K562 (cell line): ENCODE measurements at regions not wholly inside any gene's neighbourhood (a gene's known extent, or its start where the extent isn't known, plus 50 kb on each side); places are given as distances from the start of the nearest gene placed in this dataset.

Experiments
- ATAC-seq: fragments of 200-7000 bp; cut with Tn5 transposase; 3 replicates; pipeline ENCODE4 v1.9.1; 2020; ENCODE audit warnings: moderate library complexity
- BruUV-seq: library from RNA; stranded (reverse); fragments of 400-500 nt; replicated peaks from 2 replicates; lab custom pipeline; 2021; lab: Mats Ljungman, UMichigan
- CTCF ChIA-PET: fragments of 300-600 bp; formaldehyde crosslinking; extraction: SDS; loops from one replicate; lab custom pipeline; 2021; ENCODE audit warnings: low intra/inter-chr PET ratio; lab: Yijun Ruan, JAX
- POLR2A ChIA-PET: fragments of 300-600, 350-650 bp; sonication (Branson Sonifier 250); formaldehyde crosslinking; extraction: SDS; loops from one replicate; lab custom pipeline; 2021; ENCODE audit warnings: antibody characterized with exemption, inconsistent platforms; lab: Yijun Ruan, JAX
- DNase-seq, 4 experiments: peaks; one replicate each; pipeline versions ENCODE4 v3.0.0 to v3.0.0-alpha.2; 2011 to 2018; ENCODE audit warnings: low spot score in 3 of 4, mixed read lengths in 3 of 4; ENCODE audit errors: extremely low read depth in 1 of 4
- FAIRE-seq: peaks from 2 replicates; lab custom pipeline; 2011; peaks lifted over from hg19 to GRCh38; lab: Jason Lieb, UNC
- H2AFZ ChIP-seq: 2 replicates; pipeline ENCODE4 v1.6.0; 2011; ENCODE audit warnings: low read depth, low read length, control low read depth, inconsistent platforms
- H3K27ac ChIP-seq: fragments of 200-600 bp; 3 replicates; pipeline ENCODE4 v1.8.0; 2011; ENCODE audit warnings: low read depth, mild to moderate bottlenecking, control low read depth, inconsistent platforms, low read length, moderate library complexity, mixed read lengths; ENCODE audit errors: extremely low read depth
- H3K27me3 ChIP-seq, 2 experiments: fragments of 300-600 bp in 1 of 2; 2 replicates in 1 of 2; 3 replicates in 1 of 2; pipeline versions ENCODE4 v1.6.0 to v1.8.0; 2011; ENCODE audit warnings: inconsistent platforms in 2 of 2, low read length in 2 of 2, mild to moderate bottlenecking in 1 of 2, mixed read lengths in 1 of 2, moderate library complexity in 1 of 2; ENCODE audit not compliant: control insufficient read depth in 2 of 2, insufficient read depth in 2 of 2
- H3K36me3 ChIP-seq: fragments of 300-600 bp; 3 replicates; pipeline ENCODE4 v1.8.0; 2011; ENCODE audit warnings: mild to moderate bottlenecking, low read length, inconsistent platforms; ENCODE audit not compliant: control insufficient read depth, insufficient read depth
- H3K4me1 ChIP-seq, 2 experiments: fragments of 200-600 bp in 1 of 2; replicated peaks in 1 of 2; 2 replicates in 1 of 2; 3 replicates in 1 of 2; pipeline versions ENCODE4 v1.5.1 to v1.8.0; 2011; ENCODE audit warnings: inconsistent platforms in 2 of 2, low read length in 2 of 2, mild to moderate bottlenecking in 1 of 2, mixed read lengths in 1 of 2, moderate library complexity in 1 of 2; ENCODE audit not compliant: control insufficient read depth in 2 of 2, insufficient read depth in 2 of 2
- H3K4me2 ChIP-seq: 2 replicates; pipeline ENCODE4 v1.6.1; 2011; ENCODE audit warnings: low read length, control low read depth, inconsistent platforms, mixed read lengths; ENCODE audit not compliant: insufficient read depth
- H3K4me3 ChIP-seq: fragments of 200-600 bp; sonication (generic), shearing (Covaris generic); 2 replicates; pipeline ENCODE4 v1.5.1; 2016; ENCODE audit warnings: control low read depth, inconsistent platforms
- H3K79me2 ChIP-seq: fragments of 200-600 bp; 3 replicates; pipeline ENCODE4 v1.8.0; 2011; ENCODE audit warnings: low read length, inconsistent platforms; ENCODE audit not compliant: control insufficient read depth, insufficient read depth
- H3K9ac ChIP-seq, 2 experiments: 2 replicates each; pipeline versions ENCODE4 v1.6.0 to v1.6.1; 2011; ENCODE audit warnings: low read depth in 2 of 2, low read length in 2 of 2, control low read depth in 1 of 2, inconsistent platforms in 1 of 2, mild to moderate bottlenecking in 1 of 2, mixed read lengths in 1 of 2; ENCODE audit not compliant: insufficient read depth in 1 of 2
- H3K9me1 ChIP-seq: one replicate; pipeline ENCODE4 v1.6.0; 2011; ENCODE audit warnings: inconsistent platforms, mild to moderate bottlenecking, low read length, moderate library complexity; ENCODE audit not compliant: control insufficient read depth, insufficient read depth
- H3K9me3 ChIP-seq: replicated peaks from 2 replicates; pipeline ENCODE4 v1.5.1; 2011; ENCODE audit warnings: low read depth, low read length, inconsistent platforms; ENCODE audit not compliant: control insufficient read depth, insufficient read depth
- H4K20me1 ChIP-seq: replicated peaks from 2 replicates; pipeline ENCODE4 v1.6.1; 2011; ENCODE audit warnings: low read length, inconsistent platforms, mixed read lengths; ENCODE audit not compliant: control insufficient read depth, insufficient read depth
- CTCF ChIP-seq, 3 experiments: IDR thresholded peaks in 2 of 3; conservative IDR thresholded peaks in 1 of 3; 2 replicates each; pipeline ENCODE4 v1.5.1; 2011 to 2012; ENCODE audit warnings: low read length in 3 of 3, mild to moderate bottlenecking in 3 of 3, control low read depth in 2 of 3, improper control_type of control experiment in 1 of 3, inconsistent platforms in 1 of 3, low read depth in 1 of 3, mixed read lengths in 1 of 3, moderate library complexity in 1 of 3; ENCODE audit not compliant: insufficient read depth in 2 of 3
- EP300 ChIP-seq: IDR thresholded peaks from 2 replicates; pipeline ENCODE4 v1.6.1; 2012; ENCODE audit warnings: low read length, improper control_type of control experiment
- HNRNPK ChIP-seq: fragments of 200-400 bp; formaldehyde crosslinking; IDR thresholded peaks from one replicate; pipeline ENCODE4 v1.6.1; 2018; ENCODE audit warnings: mild to moderate bottlenecking, low read depth, low read length; ENCODE audit not compliant: poor library complexity, severe bottlenecking
- MBD2 ChIP-seq: sonication (generic); IDR thresholded peaks from 2 replicates; pipeline ENCODE4 v1.6.1; 2016; ENCODE audit warnings: low read depth, borderline replicate concordance
- MEIS2 ChIP-seq: fragments of 450-650 bp; IDR thresholded peaks from 2 replicates; pipeline ENCODE4 v1.6.1; 2014; ENCODE audit warnings: mild to moderate bottlenecking; ENCODE audit not compliant: partially characterized antibody
- MYC ChIP-seq, 2 experiments: fragments of 250-450 bp in 1 of 2; sonication (Bioruptor Pico) in 1 of 2; IDR thresholded peaks; 2 replicates each; pipeline versions ENCODE4 v1.5.1 to v1.6.1; 2012 to 2021; ENCODE audit warnings: low read depth in 2 of 2, borderline replicate concordance in 1 of 2, improper control_type of control experiment in 1 of 2, low read length in 1 of 2, mild to moderate bottlenecking in 1 of 2, moderate library complexity in 1 of 2
- POLR2H ChIP-seq: IDR thresholded peaks from 2 replicates; pipeline ENCODE4 v1.6.1; 2016; ENCODE audit warnings: missing genetic modification characterization, low read depth, mild to moderate bottlenecking, control low read depth, missing compliant biosample characterization, moderate library complexity
- RNF219 ChIP-seq: fragments of 250-450 bp; sonication (Bioruptor Pico); IDR thresholded peaks from 2 replicates; pipeline ENCODE4 v1.5.0; 2022; ENCODE audit warnings: mild to moderate bottlenecking
- SMARCE1 ChIP-seq: fragments of 450-650 bp; IDR thresholded peaks from 2 replicates; pipeline ENCODE4 v1.7.1; 2016; ENCODE audit warnings: mild to moderate bottlenecking
- TBL1XR1 ChIP-seq, 2 experiments: IDR thresholded peaks; 2 replicates each; pipeline ENCODE4 v1.6.1; 2012; ENCODE audit warnings: improper control_type of control experiment in 2 of 2, low read length in 2 of 2, mild to moderate bottlenecking in 1 of 2
- TFAP4 ChIP-seq: sonication (generic); formaldehyde crosslinking; IDR thresholded peaks from 2 replicates; pipeline ENCODE4 v1.8.0; 2022; ENCODE audit warnings: missing genetic modification reagents, mild to moderate bottlenecking, moderate library complexity, borderline replicate concordance
- ZBED1 ChIP-seq: IDR thresholded peaks from 2 replicates; pipeline ENCODE4 v1.6.1; 2014
- ZBTB49 ChIP-seq: sonication (generic); formaldehyde crosslinking; IDR thresholded peaks from 2 replicates; pipeline ENCODE4 v1.8.0; 2022; ENCODE audit warnings: missing genetic modification reagents, mild to moderate bottlenecking, borderline replicate concordance
- ZC3H8 ChIP-seq: fragments of 450-650 bp; IDR thresholded peaks from 2 replicates; pipeline ENCODE4 v1.6.1; 2017
- ZNF212 ChIP-seq: fragments of 450-650 bp; formaldehyde crosslinking; IDR thresholded peaks from 2 replicates; pipeline ENCODE4 v1.4.0; 2020; ENCODE audit warnings: mild to moderate bottlenecking
- ZNF584 ChIP-seq: fragments of 200-800 bp; sonication (Bioruptor generic); IDR thresholded peaks from 2 replicates; pipeline ENCODE4 v1.6.1; 2016; ENCODE audit warnings: low read depth, mild to moderate bottlenecking, missing genetic modification characterization, missing compliant biosample characterization
- WGBS: fragments of 100-300 bp; shearing (Covaris generic); methylation state at CpG from one replicate; pipeline ENCODE4 v1.1.6; 2016; ENCODE audit warnings: low coverage, mixed read lengths; ENCODE audit not compliant: insufficient coverage; ENCODE audit errors: missing lambda C conversion rate; 5-methylcytosine and 5-hydroxymethylcytosine counted together
- in situ Hi-C: fragments of 300-500 bp; cut with MboI; formaldehyde crosslinking; loops from 4 replicates; pipeline ENCODE4 v1.15.0; 2018; ENCODE audit warnings: inconsistent platforms, mixed read lengths
- intact Hi-C: fragments of 100-400 bp; cut with micrococcal nuclease; formaldehyde crosslinking; loops from 2 replicates; pipeline ENCODE4 v1.14.2; 2022

GRCh38 chr21:16969636-16970035 is 543.2 kb upstream of the CXADR start:
- no peak for FAIRE-seq
- CTCF ChIA-PET, result no interaction called here

More at GRCh38 chr21:16969636-16970035, 543.2 kb upstream of the CXADR start:
- Histone ChIP-seq H3K4me2 (no peak overlapping the region), H3K4me3 (no peak overlapping the region)
- no peak for TF ChIP-seq ZNF212 (CRISPR knock-in tag)
- no peak for TF ChIP-seq TFAP4
- TF ChIP-seq POLR2H (tag), result no peak
- no peak for TF ChIP-seq ZBTB49 (CRISPR knock-in tag)
- TF ChIP-seq EP300, result no peak
- no peak for TF ChIP-seq MBD2
- no peak for TF ChIP-seq ZC3H8
- no peak for TF ChIP-seq MYC (IDR thresholded peaks at IDR 0.05; ENCODE audit: low read depth, low read length)
- no peak for TF ChIP-seq MYC (CRISPR knock-in tag; IDR thresholded peaks at IDR 0.05; ENCODE audit: borderline replicate concordance, low read depth)
- no peak for TF ChIP-seq SMARCE1
- TF ChIP-seq CTCF (IDR thresholded peaks at IDR 0.05 in 2 of 3, conservative IDR thresholded peaks at IDR 0.05 in 1 of 3; ENCODE audit: insufficient read depth in 2 of 3, low read depth in 1 of 3, low read length in 3 of 3), result no peak
- TF ChIP-seq ZBED1, result no peak
- TF ChIP-seq ZNF584 (CRISPR knock-in tag), result no peak
- no peak for TF ChIP-seq RNF219
- no peak for TF ChIP-seq MEIS2
- TF ChIP-seq HNRNPK, result no peak
- no peak for TF ChIP-seq TBL1XR1 (IDR thresholded peaks at IDR 0.05; ENCODE audit: low read length in 2 of 2)
- TF ChIP-seq, all 486 proteins: peak for 0
- Histone ChIP-seq H3K27ac (no peak overlapping the region), H3K4me1 (no peaks in the 10 kb centered on the region), H3K9me1 (no peaks in the 10 kb centered on the region), H3K9ac (no peak overlapping the region), H4K20me1 (no peaks in the 10 kb centered on the region), H3K9me3 (no peaks in the 10 kb centered on the region), H2AFZ (no peak overlapping the region), H3K79me2 (no peaks in the 10 kb centered on the region), H3K27me3 (no peaks in the 10 kb centered on the region), H3K36me3 (no peaks in the 10 kb centered on the region)
- BruUV-seq, result no TSS peak
- ATAC-seq, result no peak
- WGBS, result 6% methylated on average over 2 of the region's 2 CpGs
- intact Hi-C loops, result no loop called here
- POLR2A ChIA-PET, result no interaction called here
- no peak for DNase-seq
- in situ Hi-C loops, result no loop called here
